ENCODE measurements at regions not wholly inside any gene's neighbourhood (a gene's known extent, or its start where the extent isn't known, plus 50 kb on each side); places are given as distances from the start of the nearest gene placed in this dataset.

DNA sequence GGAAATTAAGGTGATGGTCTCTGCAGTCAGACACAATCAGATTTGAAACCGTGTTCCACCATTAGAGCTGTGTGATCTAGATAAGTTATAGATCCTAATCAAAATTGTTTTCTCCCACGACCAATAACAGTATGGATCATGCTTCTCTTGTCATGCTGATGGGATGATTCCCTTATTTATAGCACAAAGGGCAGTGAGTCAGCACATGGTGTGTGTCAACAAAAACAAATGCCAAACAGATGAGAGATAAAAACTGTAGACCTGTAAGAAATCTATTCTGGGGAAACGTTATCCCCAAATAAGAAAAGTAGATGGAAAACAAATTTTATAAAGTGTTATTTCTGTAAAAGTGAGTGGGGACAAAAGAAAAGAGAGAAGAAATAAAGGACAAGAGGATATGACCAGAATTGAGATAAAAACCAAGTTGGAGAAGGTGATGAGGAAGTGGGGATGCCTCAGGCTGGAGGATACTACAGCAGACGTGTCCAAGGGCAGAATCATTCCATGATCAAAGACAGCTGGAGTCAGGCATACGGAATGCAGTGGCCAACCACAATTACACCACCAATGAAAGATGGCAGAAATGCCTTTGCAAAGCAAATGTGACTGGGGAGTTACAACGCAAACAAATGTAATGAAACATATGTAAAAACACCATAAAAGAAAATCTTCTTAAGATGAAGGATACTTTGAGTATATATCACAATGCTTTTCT, 377.8 kb upstream of the PRKX start:
- Histone ChIP-seq H3K4me1 (ENCODE audit: insufficient read depth, poor library complexity, severe bottlenecking) (no peaks in the 10 kb centered on the region), H3K36me3 (ENCODE audit: low read depth) (no peaks in the 10 kb centered on the region), H3K27ac (ENCODE audit: poor library complexity, severe bottlenecking) (no peak overlapping the region), H3K4me3 (ENCODE audit: severe bottlenecking) (no peak overlapping the region), H3K27me3 (ENCODE audit: insufficient read depth, poor library complexity, severe bottlenecking) (no peaks in the 10 kb centered on the region), H3K9me3 (ENCODE audit: severe bottlenecking) (no peaks in the 10 kb centered on the region)
- no peak for DNase-seq (ENCODE audit: low spot score)
- no peak for TF ChIP-seq CTCF (IDR thresholded peaks at IDR 0.05; ENCODE audit: poor library complexity, severe bottlenecking)
- ATAC-seq (ENCODE audit: low read depth): peak; percentile 49; the same call in 1 of the 3 replicates

DNA sequence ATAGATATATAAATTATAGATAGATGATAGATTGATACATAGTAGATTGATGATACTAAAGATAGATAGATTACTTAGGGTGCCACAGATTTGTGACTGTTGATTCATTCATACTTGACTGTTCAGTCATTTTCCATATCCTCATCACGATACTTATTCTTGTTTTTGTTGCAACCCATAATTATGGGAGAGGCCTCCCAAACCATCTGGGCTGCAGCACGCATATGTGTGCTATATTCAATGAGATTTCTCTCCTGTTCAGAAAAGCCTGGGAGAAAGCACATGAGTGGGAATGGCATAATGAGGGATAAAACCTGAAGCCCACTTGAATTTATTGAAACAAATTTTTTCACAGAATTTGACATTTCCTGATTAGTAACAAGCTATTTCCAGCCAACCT, 346.4 kb upstream of the PRKX start:
- H3K27ac ChIP-seq (ENCODE audit: poor library complexity, severe bottlenecking): no peak overlapping the region
- DNase-seq (ENCODE audit: low spot score) (no peak), ATAC-seq (ENCODE audit: low read depth) (no peak)
- no peaks in the 10 kb centered on the region for H3K27me3 ChIP-seq (ENCODE audit: insufficient read depth, poor library complexity, severe bottlenecking)
- no peaks in the 10 kb centered on the region for H3K36me3 ChIP-seq (ENCODE audit: low read depth)
- no peak for TF ChIP-seq CTCF (IDR thresholded peaks at IDR 0.05; ENCODE audit: poor library complexity, severe bottlenecking)
- no peaks in the 10 kb centered on the region for H3K9me3 ChIP-seq (ENCODE audit: severe bottlenecking)
- H3K4me1 ChIP-seq (ENCODE audit: insufficient read depth, poor library complexity, severe bottlenecking): no peaks in the 10 kb centered on the region
- no peak overlapping the region for H3K4me3 ChIP-seq (ENCODE audit: severe bottlenecking)

DNA sequence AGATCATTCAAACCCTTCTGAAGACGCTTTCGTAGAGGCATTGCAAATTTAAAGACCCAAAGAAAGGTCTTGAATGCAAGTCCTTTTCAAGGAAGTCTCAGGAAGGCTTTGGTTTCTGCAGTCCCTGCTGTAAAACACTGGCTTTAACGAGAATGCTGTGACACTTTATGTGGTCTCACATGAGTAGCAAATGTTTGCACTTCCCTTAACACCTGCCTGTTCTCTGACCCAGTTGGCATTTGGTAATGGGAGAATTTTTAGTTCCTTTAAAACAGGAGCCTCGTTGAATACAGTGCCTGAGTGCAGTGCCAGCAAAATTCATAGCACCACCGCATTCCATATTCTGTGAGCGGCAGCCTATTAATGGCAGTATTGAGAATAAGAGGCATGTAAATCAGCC, 330.5 kb upstream of the PRKX start:
- H3K27ac ChIP-seq (ENCODE audit: poor library complexity, severe bottlenecking): no peak overlapping the region
- no peaks in the 10 kb centered on the region for H3K36me3 ChIP-seq (ENCODE audit: low read depth)
- no peak overlapping the region for H3K4me3 ChIP-seq (ENCODE audit: severe bottlenecking)
- H3K9me3 ChIP-seq (ENCODE audit: severe bottlenecking): no peaks in the 10 kb centered on the region
- H3K27me3 ChIP-seq (ENCODE audit: insufficient read depth, poor library complexity, severe bottlenecking): no peaks in the 10 kb centered on the region
- H3K4me1 ChIP-seq (ENCODE audit: insufficient read depth, poor library complexity, severe bottlenecking): no peaks in the 10 kb centered on the region
- DNase-seq (ENCODE audit: low spot score): no peak
- no peak for ATAC-seq (ENCODE audit: low read depth)
- no peak for TF ChIP-seq CTCF (IDR thresholded peaks at IDR 0.05; ENCODE audit: poor library complexity, severe bottlenecking)

- TF ChIP-seq CTCF (IDR thresholded peaks at IDR 0.05; ENCODE audit: poor library complexity, severe bottlenecking): no peak
- H3K9me3 ChIP-seq (ENCODE audit: severe bottlenecking): no peaks in the 10 kb centered on the region
- no peaks in the 10 kb centered on the region for H3K4me1 ChIP-seq (ENCODE audit: insufficient read depth, poor library complexity, severe bottlenecking)
- DNase-seq (ENCODE audit: low spot score) (no peak), ATAC-seq (ENCODE audit: low read depth) (no peak)
- no peak overlapping the region for H3K27ac ChIP-seq (ENCODE audit: poor library complexity, severe bottlenecking)
- no peaks in the 10 kb centered on the region for H3K27me3 ChIP-seq (ENCODE audit: insufficient read depth, poor library complexity, severe bottlenecking)
- no peak overlapping the region for H3K4me3 ChIP-seq (ENCODE audit: severe bottlenecking)
- no peaks in the 10 kb centered on the region for H3K36me3 ChIP-seq (ENCODE audit: low read depth)
These were observed 322.4 kb upstream of the PRKX start for GRCh38 chrX:4035874-4036273.

- DNase-seq (ENCODE audit: low spot score): no peak
These were observed 314.7 kb upstream of the PRKX start for GRCh38 chrX:4028151-4028550.

More at GRCh38 chrX:4028151-4028550, 314.7 kb upstream of the PRKX start:
- Histone ChIP-seq H3K4me3 (ENCODE audit: severe bottlenecking) (no peak overlapping the region), H3K36me3 (ENCODE audit: low read depth) (no peaks in the 10 kb centered on the region), H3K27ac (ENCODE audit: poor library complexity, severe bottlenecking) (no peak overlapping the region), H3K9me3 (ENCODE audit: severe bottlenecking) (no peaks in the 10 kb centered on the region), H3K4me1 (ENCODE audit: insufficient read depth, poor library complexity, severe bottlenecking) (no peaks in the 10 kb centered on the region), H3K27me3 (ENCODE audit: insufficient read depth, poor library complexity, severe bottlenecking) (no peaks in the 10 kb centered on the region)
- no peak for ATAC-seq (ENCODE audit: low read depth)
- no peak for TF ChIP-seq CTCF (IDR thresholded peaks at IDR 0.05; ENCODE audit: poor library complexity, severe bottlenecking)

Data from RWPE2 (cell line).